Ovary (tissue), 1 donor: ENCODE measurements at regions not wholly inside any gene's neighbourhood (a gene's known extent, or its start where the extent isn't known, plus 50 kb on each side); places are given as distances from the start of the nearest gene placed in this dataset.

Experiments
- EP300 ChIP-seq: sonication (generic); formaldehyde crosslinking; IDR thresholded peaks from one replicate; pipeline ENCODE4 v1.6.1; 2017; ENCODE audit warnings: antibody characterized with exemption
- POLR2A ChIP-seq: fragments of 450-650 bp; IDR thresholded peaks from one replicate; pipeline ENCODE4 v1.6.1; 2017; ENCODE audit warnings: antibody characterized with exemption, mild to moderate bottlenecking, moderate library complexity

- TF ChIP-seq POLR2A = no peak
- no peak for TF ChIP-seq EP300
Measured at GRCh38 chr3:111299192-111299615, 227.6 kb downstream of the NECTIN3 start.
